Large intestine (tissue), 3 donors: ENCODE measurements at regions not wholly inside any gene's neighbourhood (a gene's known extent, or its start where the extent isn't known, plus 50 kb on each side); places are given as distances from the start of the nearest gene placed in this dataset.

Experiments
- DNase-seq, 2 donors: peaks; one replicate each; pipeline versions ENCODE4 v3.0.0 to v3.0.0-alpha.2; 2013
- H3K27ac ChIP-seq: one replicate; pipeline ENCODE4 v1.5.1; 2013; ENCODE audit warnings: low read length
- H3K27me3 ChIP-seq: 2 replicates; pipeline ENCODE4 v1.6.1; 2013; ENCODE audit warnings: low read length; ENCODE audit not compliant: control insufficient read depth, insufficient read depth
- H3K36me3 ChIP-seq: 2 replicates; pipeline ENCODE4 v1.6.1; 2013; ENCODE audit warnings: low read length; ENCODE audit not compliant: control insufficient read depth, insufficient read depth
- H3K4me1 ChIP-seq: one replicate; pipeline ENCODE4 v1.6.1; 2013; ENCODE audit warnings: low read length; ENCODE audit not compliant: control insufficient read depth, insufficient read depth
- H3K4me3 ChIP-seq: one replicate; pipeline ENCODE4 v1.5.1; 2013; ENCODE audit warnings: low read length
- H3K9me3 ChIP-seq: one replicate; pipeline ENCODE4 v1.6.1; 2013; ENCODE audit warnings: mild to moderate bottlenecking, low read depth, low read length, moderate library complexity; ENCODE audit not compliant: control insufficient read depth
- WGBS: methylation state at CpG from one replicate; pipeline ENCODE4 v1.1.5; 2013; ENCODE audit warnings: low lambda C conversion rate; ENCODE audit not compliant: insufficient coverage; 5-methylcytosine and 5-hydroxymethylcytosine counted together

GRCh38 chr12:87283111-87283510 is 746.1 kb downstream of the C12orf50 start:
- H3K4me3 ChIP-seq, result no peak overlapping the region
- no peaks in the 10 kb centered on the region for H3K27me3 ChIP-seq
- no peaks in the 10 kb centered on the region for H3K36me3 ChIP-seq
- no peaks in the 10 kb centered on the region for H3K4me1 ChIP-seq
- H3K9me3 ChIP-seq, result no peaks in the 10 kb centered on the region
- H3K27ac ChIP-seq, result no peak overlapping the region
- no peak for DNase-seq

- Histone ChIP-seq H3K4me3 (no peak overlapping the region), H3K9me3 (no peaks in the 10 kb centered on the region), H3K27me3 (no peaks in the 10 kb centered on the region), H3K4me1 (no peaks in the 10 kb centered on the region), H3K27ac (no peak overlapping the region), H3K36me3 (no peaks in the 10 kb centered on the region)
- no CpG with 5 or more reads among the region's 1 CpG for WGBS
- DNase-seq, result no peak
These were observed 748.3 kb downstream of the C12orf50 start for GRCh38 chr12:87280893-87281292.

DNA sequence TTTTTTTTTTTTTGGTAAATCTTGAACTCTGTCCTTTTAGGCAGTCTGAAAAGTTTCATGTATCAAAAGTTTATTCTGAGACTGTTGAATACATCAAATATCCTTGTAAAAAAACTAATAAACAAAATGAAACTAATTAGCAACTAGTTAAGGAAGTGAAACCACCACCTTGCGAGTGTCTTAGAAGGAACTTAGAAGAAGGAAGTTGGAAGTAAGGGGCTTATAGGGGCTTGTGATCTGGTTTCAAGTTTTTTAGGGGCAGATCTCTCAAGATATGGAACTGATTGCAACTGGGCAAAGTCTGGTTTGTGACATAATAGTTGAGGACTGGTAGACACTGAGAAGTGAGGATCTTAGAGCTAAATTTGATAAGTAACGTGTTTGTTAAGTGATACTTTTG is 748.8 kb downstream of the C12orf50 start:
- Histone ChIP-seq H3K36me3 (no peaks in the 10 kb centered on the region), H3K4me1 (no peaks in the 10 kb centered on the region), H3K27ac (no peak overlapping the region), H3K9me3 (no peaks in the 10 kb centered on the region), H3K4me3 (no peak overlapping the region), H3K27me3 (no peaks in the 10 kb centered on the region)
- no peak for DNase-seq
- 43% methylated on average over 2 of the region's 2 CpGs for WGBS

GRCh38 chr12:87274594-87275245 is 754.5 kb downstream of the C12orf50 start:
- H3K27me3 ChIP-seq, result no peaks in the 10 kb centered on the region
- H3K9me3 ChIP-seq, result no peaks in the 10 kb centered on the region
- WGBS, result 27% methylated on average over 2 of the region's 4 CpGs
- no peak for DNase-seq
- no peak overlapping the region for H3K27ac ChIP-seq
- no peaks in the 10 kb centered on the region for H3K4me1 ChIP-seq
- H3K36me3 ChIP-seq, result no peaks in the 10 kb centered on the region
- no peak overlapping the region for H3K4me3 ChIP-seq

- Histone ChIP-seq H3K9me3 (no peaks in the 10 kb centered on the region), H3K36me3 (no peaks in the 10 kb centered on the region), H3K27ac (no peak overlapping the region), H3K27me3 (no peaks in the 10 kb centered on the region), H3K4me3 (no peak overlapping the region), H3K4me1 (no peaks in the 10 kb centered on the region)
- WGBS, result 100% methylated on average over 1 of the region's 2 CpGs
- DNase-seq, result no peak
These were observed 756.4 kb downstream of the C12orf50 start for GRCh38 chr12:87272851-87273250.

DNA sequence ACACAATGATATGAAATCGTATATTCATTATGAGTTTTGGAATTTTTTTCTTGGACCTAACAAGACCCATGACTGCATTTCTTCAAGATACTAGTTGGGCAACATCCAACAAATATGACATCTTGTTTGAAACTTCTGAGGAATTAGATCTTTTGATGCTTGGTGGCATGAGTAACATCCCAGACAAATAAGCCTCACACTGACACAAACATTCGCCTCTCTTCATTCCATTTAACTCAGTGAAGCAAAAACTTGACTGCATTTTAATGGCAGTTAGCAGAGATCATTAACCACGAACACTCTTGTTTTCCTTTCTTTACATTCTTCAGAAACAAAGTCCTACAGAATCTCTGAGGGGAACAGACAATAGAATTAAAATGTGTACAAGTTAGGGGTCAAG is 758.3 kb downstream of the C12orf50 start:
- H3K4me3 ChIP-seq, result no peak overlapping the region
- H3K36me3 ChIP-seq, result no peaks in the 10 kb centered on the region
- no peak for DNase-seq
- no peaks in the 10 kb centered on the region for H3K4me1 ChIP-seq
- H3K9me3 ChIP-seq, result no peaks in the 10 kb centered on the region
- no peaks in the 10 kb centered on the region for H3K27me3 ChIP-seq
- 37% methylated on average over 2 of the region's 3 CpGs for WGBS
- H3K27ac ChIP-seq, result no peak overlapping the region

DNA sequence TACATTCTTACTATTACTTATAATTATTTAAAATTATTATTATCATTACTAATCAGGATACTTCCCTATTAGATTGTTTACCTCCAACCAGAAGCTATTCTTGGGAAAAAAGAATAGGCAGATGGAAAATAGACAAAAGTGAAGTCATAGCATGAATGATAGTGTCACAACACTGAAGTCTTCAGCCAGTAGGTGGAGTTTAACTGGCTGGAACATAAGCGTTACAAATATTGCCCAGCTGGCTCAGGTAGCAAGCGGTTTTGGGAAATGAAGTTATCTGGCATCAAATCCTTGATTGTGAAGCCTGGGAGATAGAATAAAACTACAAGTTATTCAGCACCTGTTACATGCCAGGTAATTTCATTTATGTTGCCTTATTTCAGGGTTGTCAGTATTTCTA is 762.9 kb downstream of the C12orf50 start:
- WGBS, result no CpG with 5 or more reads among the region's 2 CpGs
- no peaks in the 10 kb centered on the region for H3K9me3 ChIP-seq
- H3K27ac ChIP-seq, result no peak overlapping the region
- no peaks in the 10 kb centered on the region for H3K4me1 ChIP-seq
- no peak overlapping the region for H3K4me3 ChIP-seq
- H3K36me3 ChIP-seq, result no peaks in the 10 kb centered on the region
- H3K27me3 ChIP-seq, result no peaks in the 10 kb centered on the region
- no peak for DNase-seq

GRCh38 chr12:87259391-87259790 is 769.8 kb downstream of the C12orf50 start:
- Histone ChIP-seq H3K27ac (no peak overlapping the region), H3K36me3 (no peaks in the 10 kb centered on the region), H3K9me3 (no peaks in the 10 kb centered on the region), H3K27me3 (no peaks in the 10 kb centered on the region), H3K4me3 (no peak overlapping the region), H3K4me1 (no peaks in the 10 kb centered on the region)
- no peak for DNase-seq

DNA sequence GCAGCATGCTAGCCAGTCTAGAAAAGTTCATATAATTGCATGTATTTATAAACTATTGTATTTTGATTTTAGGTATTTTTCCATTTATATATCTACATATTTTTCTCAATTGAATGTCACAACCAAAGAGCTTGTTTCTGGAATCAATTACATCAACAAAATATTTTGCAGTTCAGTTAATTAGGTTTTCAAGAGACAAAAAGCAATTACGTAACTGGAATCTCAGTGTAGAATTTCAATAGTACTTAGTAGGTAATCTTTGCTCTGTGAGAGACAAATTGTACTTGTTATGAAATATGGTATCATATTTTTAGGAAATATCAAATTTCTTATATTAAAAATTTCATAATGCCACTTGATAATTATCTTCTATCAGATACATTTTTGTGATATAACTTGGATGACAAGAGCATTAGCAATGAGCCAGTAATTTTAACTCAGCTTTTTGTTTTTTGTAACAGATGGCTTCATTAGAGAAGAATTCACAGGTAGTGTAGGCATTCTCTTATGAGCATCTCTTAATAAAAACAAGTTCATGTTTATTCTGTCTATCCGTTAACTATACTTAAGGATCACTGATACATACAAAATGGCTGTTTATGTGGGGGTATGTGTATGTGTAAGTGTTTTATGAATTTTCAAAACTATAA is 774.7 kb downstream of the C12orf50 start:
- DNase-seq, result no peak
- Histone ChIP-seq H3K9me3 (no peaks in the 10 kb centered on the region), H3K4me3 (no peak overlapping the region), H3K27me3 (no peaks in the 10 kb centered on the region), H3K36me3 (no peaks in the 10 kb centered on the region), H3K27ac (no peak overlapping the region), H3K4me1 (no peaks in the 10 kb centered on the region)
- 100% methylated on average over 1 of the region's 2 CpGs for WGBS

DNA sequence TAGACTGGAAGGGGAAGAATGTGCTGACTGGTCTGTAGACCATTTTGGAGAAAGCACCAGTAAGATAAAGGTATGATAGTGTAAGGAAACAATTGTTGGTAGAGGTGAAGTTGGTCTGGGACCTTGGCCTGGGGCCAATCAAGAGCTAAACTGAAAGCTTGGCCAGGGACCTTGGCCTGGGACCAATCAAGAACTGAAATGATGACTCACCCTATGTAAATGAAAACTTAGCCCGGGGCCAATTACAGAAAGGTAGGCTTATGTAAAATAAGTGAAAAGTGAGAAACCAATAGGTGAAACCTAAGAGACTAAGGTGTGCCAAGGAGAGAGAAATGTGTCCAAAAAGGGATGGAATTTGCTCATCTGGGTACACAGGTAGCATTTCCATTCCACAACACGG is 776.0 kb downstream of the C12orf50 start:
- no peak overlapping the region for H3K4me3 ChIP-seq
- DNase-seq, result no peak
- no peaks in the 10 kb centered on the region for H3K4me1 ChIP-seq
- WGBS, result 86% methylated on average over 1 of the region's 2 CpGs
- no peaks in the 10 kb centered on the region for H3K36me3 ChIP-seq
- H3K27ac ChIP-seq, result no peak overlapping the region
- H3K9me3 ChIP-seq, result no peaks in the 10 kb centered on the region
- no peaks in the 10 kb centered on the region for H3K27me3 ChIP-seq

DNA sequence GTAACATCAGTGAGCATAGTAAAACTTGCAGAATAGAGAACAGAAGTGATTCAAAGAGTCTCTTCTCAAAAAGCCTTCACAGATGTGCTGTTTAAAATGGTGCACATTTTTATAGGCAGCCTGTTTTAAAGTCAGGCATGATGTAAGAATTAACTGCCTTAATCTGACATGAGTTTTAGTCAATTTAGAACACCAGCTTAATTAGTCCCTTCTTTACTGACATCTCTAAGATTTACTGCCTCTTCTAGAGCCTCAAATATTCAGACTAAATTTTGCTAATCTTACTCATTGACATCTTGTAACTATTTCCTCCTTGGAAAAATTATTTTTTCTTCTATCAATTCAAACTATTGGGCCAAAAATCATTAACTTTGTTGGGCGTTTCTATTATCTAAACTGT is 782.5 kb downstream of the C12orf50 start:
- no peak for DNase-seq
- H3K36me3 ChIP-seq, result no peaks in the 10 kb centered on the region
- WGBS, result no CpG with 5 or more reads among the region's 1 CpG
- no peak overlapping the region for H3K4me3 ChIP-seq
- no peak overlapping the region for H3K27ac ChIP-seq
- H3K27me3 ChIP-seq, result no peaks in the 10 kb centered on the region
- H3K4me1 ChIP-seq, result no peaks in the 10 kb centered on the region
- H3K9me3 ChIP-seq, result no peaks in the 10 kb centered on the region
